Calu3 (cell line): ENCODE measurements at regions not wholly inside any gene's neighbourhood (a gene's known extent, or its start where the extent isn't known, plus 50 kb on each side); places are given as distances from the start of the nearest gene placed in this dataset.
"Not testable (repeated sequence)": the region's sequence is repeated elsewhere in the genome, so short reads cannot be mapped to it uniquely, and the experiment has no call there.

ENCODE experiments used
- BruUV-seq: library from RNA; stranded (reverse); fragments of 400-500 nt; replicated peaks from 2 replicates; lab custom pipeline; 2021; lab: Mats Ljungman, UMichigan
- CTCF ChIA-PET: fragments of 300-600 bp; sonication (Branson Sonifier 250); formaldehyde crosslinking; loops from one replicate; lab custom pipeline; 2022; ENCODE audit warnings: antibody characterized with exemption; lab: Charles Lee
- DNase-seq: peaks from one replicate; pipeline ENCODE4 v3.0.0; 2022
- H3K27ac Mint-ChIP-seq: one replicate; pipeline ENCODE4 v1.8.0; 2022; ENCODE audit warnings: mixed read lengths; ENCODE audit not compliant: unreplicated experiment
- H3K27me3 Mint-ChIP-seq: one replicate; pipeline ENCODE4 v1.8.0; 2022; ENCODE audit warnings: mixed read lengths; ENCODE audit not compliant: unreplicated experiment
- H3K36me3 Mint-ChIP-seq: one replicate; pipeline ENCODE4 v1.8.0; 2022; ENCODE audit warnings: mild to moderate bottlenecking, moderate library complexity, mixed read lengths; ENCODE audit not compliant: insufficient read depth, unreplicated experiment
- H3K4me1 Mint-ChIP-seq: one replicate; pipeline ENCODE4 v1.8.0; 2022; ENCODE audit warnings: mild to moderate bottlenecking, low read depth, mixed read lengths; ENCODE audit not compliant: unreplicated experiment
- H3K4me3 Mint-ChIP-seq: one replicate; pipeline ENCODE4 v1.8.0; 2022; ENCODE audit warnings: mild to moderate bottlenecking, low read depth, moderate library complexity, mixed read lengths; ENCODE audit not compliant: unreplicated experiment
- H3K9me3 Mint-ChIP-seq: one replicate; pipeline ENCODE4 v1.8.0; 2022; ENCODE audit warnings: low read depth, mixed read lengths; ENCODE audit not compliant: unreplicated experiment
- CTCF ChIP-seq: fragments of 200-600 bp; IDR thresholded peaks from one replicate; pipeline ENCODE4 v1.8.0; 2022; ENCODE audit warnings: antibody characterized with exemption; ENCODE audit not compliant: unreplicated experiment
- intact Hi-C: fragments of 100-400 bp; cut with micrococcal nuclease; formaldehyde crosslinking; loops from one replicate; pipeline ENCODE4 v1.10.0; 2022; ENCODE audit not compliant: unreplicated experiment

- Mint-ChIP-seq H3K27ac (no peak overlapping the region), H3K27me3 (no peaks in the 10 kb centered on the region), H3K36me3 (no peaks in the 10 kb centered on the region), H3K9me3 (peaks cover 6% of the 10 kb centered on the region), H3K4me3 (no peak overlapping the region), H3K4me1 (no peaks in the 10 kb centered on the region)
- CTCF ChIA-PET, result no interaction called here
- TF ChIP-seq CTCF, result no peak
- BruUV-seq, result no TSS peak
- no peak for DNase-seq
- intact Hi-C loops, result no loop called here
Observed at GRCh38 chr6:62982951-62983350, 228.3 kb upstream of the FKBP1C start.

- H3K4me3 Mint-ChIP-seq, BruUV-seq, H3K36me3 Mint-ChIP-seq, DNase-seq, H3K27ac Mint-ChIP-seq, H3K27me3 Mint-ChIP-seq, H3K9me3 Mint-ChIP-seq, H3K4me1 Mint-ChIP-seq, CTCF ChIA-PET, intact Hi-C loops: not testable (repeated sequence)
Observed at GRCh38 chr6:62991696-62992095, 219.6 kb upstream of the FKBP1C start.

GRCh38 chr6:62993951-62994350 lies 217.3 kb upstream of the FKBP1C start:
- CTCF ChIA-PET, result no interaction called here
- no peak for DNase-seq

GRCh38 chr6:62998022-62998421 lies 213.2 kb upstream of the FKBP1C start:
- Mint-ChIP-seq H3K27me3 (no peaks in the 10 kb centered on the region), H3K4me3 (no peak overlapping the region), H3K36me3 (no peaks in the 10 kb centered on the region), H3K27ac (no peak overlapping the region), H3K9me3 (no peaks in the 10 kb centered on the region), H3K4me1 (no peaks in the 10 kb centered on the region)
- TF ChIP-seq CTCF, result no peak
- no peak for DNase-seq
- intact Hi-C loops, result no loop called here
- BruUV-seq, result no TSS peak
- CTCF ChIA-PET, result no interaction called here

More at GRCh38 chr6:62993951-62994350, 217.3 kb upstream of the FKBP1C start:
- H3K9me3 Mint-ChIP-seq, result peaks cover 4% of the 10 kb centered on the region
- H3K27me3 Mint-ChIP-seq, result no peaks in the 10 kb centered on the region
- H3K36me3 Mint-ChIP-seq, result no peaks in the 10 kb centered on the region
- no peak overlapping the region for H3K27ac Mint-ChIP-seq
- no TSS peak for BruUV-seq
- intact Hi-C loops, result no loop called here
- TF ChIP-seq CTCF, result no peak
- H3K4me1 Mint-ChIP-seq, result no peaks in the 10 kb centered on the region
- H3K4me3 Mint-ChIP-seq, result no peak overlapping the region

GRCh38 chr6:62999242-62999641 lies 212.0 kb upstream of the FKBP1C start:
- CTCF ChIA-PET, H3K4me1 Mint-ChIP-seq, intact Hi-C loops: not testable (repeated sequence)

More at GRCh38 chr6:62999242-62999641, 212.0 kb upstream of the FKBP1C start:
- BruUV-seq, H3K27me3 Mint-ChIP-seq, DNase-seq, H3K27ac Mint-ChIP-seq, H3K9me3 Mint-ChIP-seq, H3K36me3 Mint-ChIP-seq, H3K4me3 Mint-ChIP-seq: not testable (repeated sequence)
